UCSD-AML1 (cell line): ENCODE measurements at regions not wholly inside any gene's neighbourhood (a gene's known extent, or its start where the extent isn't known, plus 50 kb on each side); places are given as distances from the start of the nearest gene placed in this dataset.

Experiments used
- DNase-seq: peaks from one replicate; lab custom pipeline; 2025; ENCODE audit not compliant: unreplicated experiment; lab: John Stamatoyannopoulos, UW

GRCh38 chr5:115072266-115073064, 97.2 kb downstream of the TRIM36 start:
- DNase-seq = no peak

- no peak for DNase-seq
Measured at GRCh38 chr5:115070737-115071136, 99.0 kb downstream of the TRIM36 start.

GRCh38 chr5:115069087-115069968, 100.4 kb downstream of the TRIM36 start:
- peak; percentile 11 for DNase-seq

GRCh38 chr5:115068239-115069086, 101.2 kb downstream of the TRIM36 start:
- DNase-seq = no peak

GRCh38 chr5:115064380-115064779, 105.3 kb downstream of the TRIM36 start:
- no peak for DNase-seq

- no peak for DNase-seq
Measured at GRCh38 chr5:115054387-115054951, 115.2 kb downstream of the TRIM36 start.

- DNase-seq = no peak
Measured at GRCh38 chr5:115052948-115053347, 116.8 kb downstream of the TRIM36 start.

- no peak for DNase-seq
Measured at GRCh38 chr5:115050866-115051265, 118.8 kb downstream of the TRIM36 start.

GRCh38 chr5:115033861-115034260, 135.8 kb downstream of the TRIM36 start:
- DNase-seq = peak; percentile 27

- DNase-seq = no peak
Measured at GRCh38 chr5:115028557-115028956, 141.2 kb downstream of the TRIM36 start.

- no peak for DNase-seq
Measured at GRCh38 chr5:115024922-115025321, 144.8 kb downstream of the TRIM36 start.

GRCh38 chr5:115022303-115022702, 147.4 kb downstream of the TRIM36 start:
- no peak for DNase-seq

GRCh38 chr5:115016646-115017045, 153.1 kb downstream of the TRIM36 start:
- no peak for DNase-seq

GRCh38 chr5:114999176-114999575, 170.5 kb downstream of the TRIM36 start:
- DNase-seq = no peak

GRCh38 chr5:114989512-114989911, 180.2 kb downstream of the TRIM36 start:
- DNase-seq = no peak

GRCh38 chr5:114988096-114988495, 181.6 kb downstream of the TRIM36 start:
- DNase-seq = no peak

GRCh38 chr5:114984796-114985195, 184.9 kb downstream of the TRIM36 start:
- no peak for DNase-seq

GRCh38 chr5:114981111-114981510, 188.6 kb downstream of the TRIM36 start:
- DNase-seq = no peak

- no peak for DNase-seq
Measured at GRCh38 chr5:114977979-114978573, 191.6 kb downstream of the TRIM36 start.

- DNase-seq = no peak
Measured at GRCh38 chr5:114969482-114969881, 200.2 kb downstream of the TRIM36 start.
